ENCODE measurements at regions not wholly inside any gene's neighbourhood (a gene's known extent, or its start where the extent isn't known, plus 50 kb on each side); places are given as distances from the start of the nearest gene placed in this dataset.
"Not testable (repeated sequence)": the region's sequence is repeated elsewhere in the genome, so short reads cannot be mapped to it uniquely, and the experiment has no call there.

- DNase-seq, result no peak
Measured at GRCh38 chr12:88313554-88313953, 171.4 kb downstream of the TMTC3 start.

- no peak for DNase-seq
Measured at GRCh38 chr12:88314706-88315105, 172.6 kb downstream of the TMTC3 start.

GRCh38 chr12:88318726-88319125, 176.6 kb downstream of the TMTC3 start:
- DNase-seq, result no peak

DNA sequence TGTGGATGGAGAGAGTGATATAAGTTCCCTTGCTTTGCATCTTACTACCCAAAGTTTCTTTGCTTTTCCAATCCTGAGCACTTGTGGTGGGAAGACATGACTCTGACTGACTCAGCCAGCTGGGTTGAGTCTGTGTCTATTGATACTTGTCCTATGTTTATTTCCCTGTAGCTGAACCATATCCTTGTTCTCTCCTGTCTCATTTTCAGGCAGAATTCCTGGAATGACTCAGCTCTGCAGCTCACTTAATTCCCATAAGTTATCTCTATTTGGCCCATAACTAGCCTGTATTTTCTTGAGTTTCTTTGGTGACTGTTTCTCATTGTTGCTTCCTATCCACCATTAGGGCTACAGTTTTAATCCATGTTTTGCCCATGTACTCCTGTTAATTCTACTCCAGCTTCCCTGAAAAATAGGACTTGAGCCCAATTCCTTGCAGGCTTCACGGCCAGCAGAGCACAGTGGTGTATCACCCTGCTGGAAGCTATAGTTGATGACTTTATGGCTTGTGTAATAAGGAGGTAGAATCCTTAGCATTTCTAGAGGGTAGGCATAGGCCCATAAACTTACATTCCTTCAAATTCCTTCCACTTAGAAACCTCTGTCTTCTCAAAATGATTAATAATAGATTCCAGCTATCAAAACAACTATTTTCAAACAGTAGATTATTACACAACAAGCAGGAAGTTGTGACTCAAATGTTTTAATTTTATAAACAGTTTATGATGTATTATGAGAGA, 183.1 kb downstream of the TMTC3 start:
- no peak for DNase-seq

GRCh38 chr12:88325816-88326189, 183.7 kb downstream of the TMTC3 start:
- no peak for DNase-seq

- no peak for DNase-seq
Measured at GRCh38 chr12:88327276-88327675, 185.2 kb downstream of the TMTC3 start.

GRCh38 chr12:88328090-88328489, 186.0 kb downstream of the TMTC3 start:
- no peak for DNase-seq

DNA sequence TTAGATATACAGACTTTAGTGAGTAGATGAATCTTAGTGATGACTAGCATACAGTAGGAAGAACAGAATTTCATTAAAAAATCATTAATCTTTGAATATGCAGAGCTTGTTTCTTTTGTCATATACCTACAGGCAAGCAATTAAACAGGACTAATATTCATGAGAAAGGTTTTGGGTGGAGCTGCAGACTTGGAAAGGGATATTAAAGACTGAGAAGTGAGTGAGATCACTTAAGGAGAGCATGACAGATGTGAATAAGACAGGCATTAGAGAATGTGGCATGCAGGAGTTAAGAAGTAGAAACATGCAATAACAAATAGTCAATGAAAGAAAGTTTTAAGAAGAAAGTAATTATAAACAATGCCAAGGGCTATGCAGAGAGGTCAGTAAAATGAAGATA, 187.7 kb downstream of the TMTC3 start:
- DNase-seq, result no peak

- no peak for DNase-seq
Measured at GRCh38 chr12:88334271-88334670, 192.2 kb downstream of the TMTC3 start.

GRCh38 chr12:88336076-88336739, 194.1 kb downstream of the TMTC3 start:
- no peak for DNase-seq

- DNase-seq, result no peak
Measured at GRCh38 chr12:88338486-88338885, 196.4 kb downstream of the TMTC3 start.

DNA sequence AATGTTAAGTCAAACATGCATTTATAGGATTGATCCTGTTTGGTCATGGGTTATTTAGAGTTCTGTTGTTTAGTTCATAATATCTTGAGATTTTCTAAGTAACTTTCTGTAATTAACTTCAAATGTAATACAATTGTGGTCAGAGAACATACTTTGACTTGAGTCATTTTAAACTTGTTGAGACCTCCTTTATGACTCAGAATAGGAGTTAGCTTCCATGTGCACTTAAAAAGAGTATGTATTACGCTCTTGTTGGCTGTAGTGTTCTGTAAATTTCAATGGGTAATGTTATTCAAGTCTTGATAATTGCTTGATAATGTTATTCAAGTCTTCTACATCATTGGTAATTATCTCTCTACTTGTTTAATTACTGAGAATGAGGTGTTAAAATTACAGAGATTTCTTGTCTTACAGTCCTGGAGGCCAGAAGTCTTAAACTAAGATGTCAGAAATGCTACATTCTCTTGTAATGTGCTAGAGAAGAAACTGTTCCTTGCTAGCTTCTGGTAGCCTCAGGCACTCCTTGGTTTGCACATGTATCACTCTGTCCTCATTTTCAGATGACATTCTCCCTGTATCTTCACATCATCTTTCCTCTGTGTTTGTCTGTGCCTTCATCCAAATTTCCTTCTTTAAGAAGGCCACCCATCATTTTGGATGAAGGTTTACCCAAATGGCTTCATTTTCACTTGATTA, 197.3 kb downstream of the TMTC3 start:
- no peak for DNase-seq

GRCh38 chr12:88339966-88340365, 197.9 kb downstream of the TMTC3 start:
- DNase-seq, result no peak

- DNase-seq, result no peak
Measured at GRCh38 chr12:88342251-88342806, 200.2 kb downstream of the TMTC3 start.

- no peak for DNase-seq
Measured at GRCh38 chr12:88351146-88351545, 209.0 kb downstream of the TMTC3 start.

- DNase-seq, result no peak
Measured at GRCh38 chr12:88354691-88355090, 212.6 kb downstream of the TMTC3 start.

GRCh38 chr12:88360343-88360742, 218.2 kb downstream of the TMTC3 start:
- no peak for DNase-seq

GRCh38 chr12:88361493-88361892, 218.8 kb downstream of the KITLG start:
- DNase-seq, result no peak

DNA sequence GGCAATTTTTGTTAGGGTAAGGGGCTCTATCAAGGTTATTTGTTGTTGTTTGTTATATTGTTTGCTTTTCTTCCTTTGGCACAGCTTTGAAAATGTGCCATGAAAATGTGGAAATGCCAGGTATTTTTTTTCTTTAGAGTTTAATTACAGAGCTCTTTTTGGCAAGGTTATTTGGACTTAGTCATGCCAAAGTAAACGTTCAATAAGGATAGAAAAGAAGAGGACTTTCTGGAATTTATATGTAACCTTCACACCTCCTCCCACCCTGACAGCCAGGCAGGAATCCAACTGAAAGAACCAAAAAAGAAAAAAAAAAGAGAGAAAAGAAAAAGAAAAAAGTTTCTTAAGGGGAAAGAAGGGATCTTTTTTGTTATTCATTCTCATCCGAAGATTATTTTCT, 217.8 kb downstream of the KITLG start:
- DNase-seq, result no peak

DNA sequence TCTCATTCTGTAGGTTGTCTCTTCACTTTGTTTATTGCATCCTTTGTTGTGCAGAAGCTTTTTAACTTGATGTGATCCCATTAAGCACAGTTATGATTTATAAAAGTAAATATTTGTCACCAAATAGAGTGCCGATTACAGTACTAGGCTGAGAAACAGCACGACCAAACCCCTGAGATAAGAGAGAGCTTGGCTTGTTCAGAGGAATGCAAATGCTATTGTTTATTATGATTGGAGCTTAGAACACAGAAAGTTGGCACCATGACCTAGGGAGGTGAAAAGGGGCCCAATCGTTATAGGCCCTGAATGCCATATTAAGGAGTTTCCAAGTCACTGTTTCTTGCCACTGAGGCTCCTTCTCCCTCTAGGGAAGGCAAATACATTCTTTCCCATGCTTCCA, 214.9 kb downstream of the KITLG start:
- DNase-seq, result no peak

GRCh38 chr12:88366101-88366500, 214.2 kb downstream of the KITLG start:
- no peak for DNase-seq

DNA sequence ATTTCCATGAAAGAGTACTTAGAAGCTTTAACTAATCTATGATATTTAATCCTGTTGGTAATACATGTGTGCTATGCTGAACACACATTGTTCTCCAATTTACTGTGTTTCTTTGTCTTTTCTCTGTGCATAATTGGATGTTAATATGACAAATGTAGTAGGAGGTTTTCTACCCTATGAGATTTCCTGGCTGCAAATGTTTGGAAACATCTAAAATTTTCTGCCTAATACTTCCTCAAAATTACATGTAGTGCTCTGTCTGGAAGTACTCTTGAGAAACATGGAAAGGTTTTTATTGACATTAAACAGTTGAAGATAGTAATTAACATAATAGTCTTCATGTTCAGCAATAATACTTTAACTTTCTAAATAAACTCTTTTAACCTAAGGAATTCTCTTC, 213.0 kb downstream of the KITLG start:
- no peak for DNase-seq

DNA sequence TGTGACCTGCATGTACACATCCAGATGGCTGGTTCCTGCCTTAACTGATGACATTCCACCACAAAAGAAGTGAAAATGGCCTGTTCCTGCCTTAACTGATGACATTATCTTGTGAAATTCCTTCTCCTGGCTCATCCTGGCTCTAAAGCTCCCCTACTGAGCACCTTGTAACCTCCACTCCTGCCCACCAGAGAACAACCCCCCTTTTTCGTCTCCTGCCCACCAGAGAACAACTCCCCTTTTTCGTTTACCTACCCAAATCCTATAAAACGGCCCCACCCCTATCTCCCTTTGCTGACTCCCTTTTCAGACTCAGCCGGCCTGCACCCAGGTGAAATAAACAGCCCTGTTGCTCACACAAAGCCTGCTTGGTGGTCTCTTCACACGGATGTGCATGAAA, 212.2 kb downstream of the KITLG start:
- DNase-seq, result not testable (repeated sequence)

Measured in activated naive CD4-positive, alpha-beta T cell treated with Interleukin-2 at 50 U/mL for 16 hours (primary cell).